Astrocyte (in vitro differentiated cells and primary cell): ENCODE measurements at regions not wholly inside any gene's neighbourhood (a gene's known extent, or its start where the extent isn't known, plus 50 kb on each side); places are given as distances from the start of the nearest gene placed in this dataset.
"Not testable (repeated sequence)": the region's sequence is repeated elsewhere in the genome, so short reads cannot be mapped to it uniquely, and the experiment has no call there.

Source experiments
- DNase-seq: peaks from one replicate; pipeline ENCODE4 v3.0.0-alpha.2; 2010; ENCODE audit warnings: low read depth
- FAIRE-seq: peaks from 2 replicates; lab custom pipeline; 2011; peaks lifted over from hg19 to GRCh38; lab: Jason Lieb, UNC
- H2AFZ ChIP-seq: 2 replicates; pipeline ENCODE4 v1.6.0; 2012; ENCODE audit warnings: low read depth, low read length, inconsistent platforms
- H3K27ac ChIP-seq: 2 replicates; pipeline ENCODE4 v1.5.1; 2011; ENCODE audit warnings: low read depth, low read length, inconsistent platforms
- H3K27me3 ChIP-seq: 2 replicates; pipeline ENCODE4 v1.6.0; 2011; ENCODE audit warnings: low read length, inconsistent platforms; ENCODE audit not compliant: insufficient read depth
- H3K36me3 ChIP-seq: 2 replicates; pipeline ENCODE4 v1.5.1; 2011; ENCODE audit warnings: low read length, inconsistent platforms; ENCODE audit not compliant: insufficient read depth
- H3K4me1 ChIP-seq: 2 replicates; pipeline ENCODE4 v1.5.1; 2011; ENCODE audit warnings: low read length, inconsistent platforms; ENCODE audit not compliant: insufficient read depth
- H3K4me2 ChIP-seq: 2 replicates; pipeline ENCODE4 v1.6.0; 2012; ENCODE audit warnings: low read length, inconsistent platforms
- H3K4me3 ChIP-seq: 2 replicates; pipeline ENCODE4 v1.5.1; 2011; ENCODE audit warnings: low read depth, mild to moderate bottlenecking, low read length, inconsistent platforms; ENCODE audit not compliant: insufficient read depth
- H3K79me2 ChIP-seq: 2 replicates; pipeline ENCODE4 v1.6.0; 2012; ENCODE audit warnings: mild to moderate bottlenecking, low read length, inconsistent platforms; ENCODE audit not compliant: insufficient read depth
- H3K9ac ChIP-seq: 2 replicates; pipeline ENCODE4 v1.6.0; 2012; ENCODE audit warnings: mild to moderate bottlenecking, low read length, inconsistent platforms
- H3K9me3 ChIP-seq: 2 replicates; pipeline ENCODE4 v1.5.1; 2012; ENCODE audit warnings: low read depth, mild to moderate bottlenecking, low read length, inconsistent platforms; ENCODE audit not compliant: insufficient read depth
- H4K20me1 ChIP-seq: 2 replicates; pipeline ENCODE4 v1.6.0; 2012; ENCODE audit warnings: low read length, inconsistent platforms; ENCODE audit not compliant: insufficient read depth
- H3K27ac Mint-ChIP-seq: one replicate; pipeline ENCODE4 v1.8.0; 2021; ENCODE audit warnings: mild to moderate bottlenecking, mixed read lengths; ENCODE audit not compliant: unreplicated experiment
- H3K27me3 Mint-ChIP-seq: one replicate; pipeline ENCODE4 v1.8.0; 2021; ENCODE audit warnings: low read depth, mixed read lengths; ENCODE audit not compliant: unreplicated experiment
- H3K36me3 Mint-ChIP-seq: one replicate; pipeline ENCODE4 v1.8.0; 2021; ENCODE audit warnings: low read depth, mixed read lengths; ENCODE audit not compliant: unreplicated experiment
- H3K4me1 Mint-ChIP-seq: one replicate; pipeline ENCODE4 v1.8.0; 2021; ENCODE audit warnings: low read depth, mixed read lengths; ENCODE audit not compliant: unreplicated experiment
- H3K4me3 Mint-ChIP-seq: one replicate; pipeline ENCODE4 v1.8.0; 2021; ENCODE audit warnings: mild to moderate bottlenecking, moderate library complexity, mixed read lengths; ENCODE audit not compliant: unreplicated experiment
- H3K9me3 Mint-ChIP-seq: one replicate; pipeline ENCODE4 v1.8.0; 2021; ENCODE audit warnings: mild to moderate bottlenecking, mixed read lengths; ENCODE audit not compliant: unreplicated experiment
- EZH2 ChIP-seq: IDR thresholded peaks from 2 replicates; pipeline ENCODE4 v1.6.1; 2012; ENCODE audit warnings: mild to moderate bottlenecking, low read length, inconsistent platforms; ENCODE audit not compliant: insufficient read depth
- TF ChIP-seq, protein P1 (sequence below): IDR thresholded peaks from 2 replicates; pipeline ENCODE4 v1.5.1; 2011; ENCODE audit warnings: low read depth, mild to moderate bottlenecking, inconsistent platforms, low read length, moderate library complexity; ENCODE audit not compliant: insufficient read depth

DNA sequence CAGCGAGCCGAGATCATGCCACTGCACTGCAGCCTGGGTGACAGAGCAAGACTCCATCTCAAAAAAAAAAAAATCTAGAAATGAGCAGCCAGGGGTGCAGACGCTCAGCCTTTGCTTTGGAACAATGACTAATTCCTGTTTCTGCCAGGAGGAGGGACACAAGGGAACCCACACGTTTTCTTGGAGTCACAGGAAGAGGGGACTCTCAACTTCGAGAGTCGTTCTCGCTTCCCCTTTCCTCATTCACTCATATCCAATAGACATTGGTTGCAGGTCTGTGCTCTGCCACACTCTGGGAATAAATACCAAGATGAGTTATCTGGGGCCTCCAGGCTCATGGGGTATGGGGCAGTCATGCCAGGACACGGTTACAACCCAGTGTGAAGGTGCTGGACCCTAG is 91.5 kb upstream of the RREB1 start:
- no peak overlapping the region for H3K4me2 ChIP-seq
- Mint-ChIP-seq H3K27me3 (peaks cover 3% of the 10 kb centered on the region), H3K9me3 (no peaks in the 10 kb centered on the region), H3K36me3 (no peaks in the 10 kb centered on the region), H3K27ac (peak overlapping the region; percentile 43), H3K4me3 (no peak overlapping the region), H3K4me1 (peaks cover 3% of the 10 kb centered on the region)
- H3K79me2 ChIP-seq = no peaks in the 10 kb centered on the region
- H2AFZ ChIP-seq = peak overlapping the region; percentile 26
- no peak for FAIRE-seq
- H3K9ac ChIP-seq = no peak overlapping the region
- no peaks in the 10 kb centered on the region for H3K4me1 ChIP-seq
- DNase-seq = no peak
- TF ChIP-seq, protein P1, sequence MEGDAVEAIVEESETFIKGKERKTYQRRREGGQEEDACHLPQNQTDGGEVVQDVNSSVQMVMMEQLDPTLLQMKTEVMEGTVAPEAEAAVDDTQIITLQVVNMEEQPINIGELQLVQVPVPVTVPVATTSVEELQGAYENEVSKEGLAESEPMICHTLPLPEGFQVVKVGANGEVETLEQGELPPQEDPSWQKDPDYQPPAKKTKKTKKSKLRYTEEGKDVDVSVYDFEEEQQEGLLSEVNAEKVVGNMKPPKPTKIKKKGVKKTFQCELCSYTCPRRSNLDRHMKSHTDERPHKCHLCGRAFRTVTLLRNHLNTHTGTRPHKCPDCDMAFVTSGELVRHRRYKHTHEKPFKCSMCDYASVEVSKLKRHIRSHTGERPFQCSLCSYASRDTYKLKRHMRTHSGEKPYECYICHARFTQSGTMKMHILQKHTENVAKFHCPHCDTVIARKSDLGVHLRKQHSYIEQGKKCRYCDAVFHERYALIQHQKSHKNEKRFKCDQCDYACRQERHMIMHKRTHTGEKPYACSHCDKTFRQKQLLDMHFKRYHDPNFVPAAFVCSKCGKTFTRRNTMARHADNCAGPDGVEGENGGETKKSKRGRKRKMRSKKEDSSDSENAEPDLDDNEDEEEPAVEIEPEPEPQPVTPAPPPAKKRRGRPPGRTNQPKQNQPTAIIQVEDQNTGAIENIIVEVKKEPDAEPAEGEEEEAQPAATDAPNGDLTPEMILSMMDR = no peak
- TF ChIP-seq EZH2 = no peak
- no peaks in the 10 kb centered on the region for H4K20me1 ChIP-seq
- no peaks in the 10 kb centered on the region for H3K36me3 ChIP-seq
- no peak overlapping the region for H3K27ac ChIP-seq
- no peaks in the 10 kb centered on the region for H3K9me3 ChIP-seq
- H3K4me3 ChIP-seq = no peak overlapping the region
- H3K27me3 ChIP-seq = no peaks in the 10 kb centered on the region

DNA sequence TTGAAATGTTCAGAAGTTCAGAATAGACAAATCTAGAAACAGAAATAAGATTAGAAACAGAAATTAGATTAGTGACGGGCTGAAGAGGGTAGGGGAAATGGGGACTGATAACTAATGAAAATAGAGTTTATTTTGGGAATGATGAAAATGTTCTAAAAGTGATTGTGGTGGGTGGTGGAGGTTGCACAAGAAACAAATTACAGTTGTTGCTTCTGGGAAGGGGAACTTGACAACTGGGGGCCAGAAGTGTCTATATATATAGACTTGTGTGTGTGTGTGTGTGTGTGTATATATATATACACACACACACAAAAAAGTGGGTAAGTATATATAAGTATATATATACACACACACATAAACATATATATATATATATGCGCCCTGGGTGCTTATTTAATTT is 86.5 kb upstream of the RREB1 start:
- no peak overlapping the region for H3K4me2 ChIP-seq
- no peak for DNase-seq
- Mint-ChIP-seq H3K36me3 (no peaks in the 10 kb centered on the region), H3K4me1 (no peaks in the 10 kb centered on the region), H3K4me3 (no peak overlapping the region), H3K27me3 (peaks cover 3% of the 10 kb centered on the region), H3K9me3 (peaks cover 2% of the 10 kb centered on the region), H3K27ac (no peak overlapping the region)
- H3K79me2 ChIP-seq = no peaks in the 10 kb centered on the region
- no peak overlapping the region for H3K9ac ChIP-seq
- H3K4me3 ChIP-seq = no peak overlapping the region
- TF ChIP-seq, protein P1 = no peak
- no peak for TF ChIP-seq EZH2
- no peaks in the 10 kb centered on the region for H3K9me3 ChIP-seq
- H3K27me3 ChIP-seq = no peaks in the 10 kb centered on the region
- H3K4me1 ChIP-seq = no peaks in the 10 kb centered on the region
- H4K20me1 ChIP-seq = no peaks in the 10 kb centered on the region
- no peak overlapping the region for H3K27ac ChIP-seq
- no peak for FAIRE-seq
- no peak overlapping the region for H2AFZ ChIP-seq
- H3K36me3 ChIP-seq = no peaks in the 10 kb centered on the region

DNA sequence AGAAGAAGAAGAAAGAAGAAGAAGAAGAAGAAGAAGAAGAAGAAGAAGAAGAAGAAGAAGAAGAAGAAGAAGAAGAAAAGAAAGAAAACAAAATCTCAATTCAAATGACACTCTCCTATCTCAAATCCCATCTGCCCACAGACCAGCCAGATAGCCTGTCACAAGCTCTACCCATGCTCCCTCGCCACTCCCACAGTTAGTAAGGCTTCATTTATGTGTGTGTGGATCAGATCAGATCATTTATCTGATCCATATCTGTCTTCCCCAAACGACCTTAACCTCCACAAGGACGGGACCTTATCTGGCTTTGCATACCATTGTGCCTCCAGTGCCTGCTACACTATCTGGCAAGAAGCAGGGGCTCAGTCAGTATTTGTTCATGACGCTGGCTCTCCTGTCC is 81.9 kb upstream of the RREB1 start:
- no peak overlapping the region for H3K27ac Mint-ChIP-seq
- no peaks in the 10 kb centered on the region for H3K4me1 Mint-ChIP-seq
- no peak for TF ChIP-seq EZH2
- TF ChIP-seq, protein P1 = no peak
- H3K36me3 ChIP-seq = no peaks in the 10 kb centered on the region
- H3K79me2 ChIP-seq = no peaks in the 10 kb centered on the region
- H3K36me3 Mint-ChIP-seq = no peaks in the 10 kb centered on the region
- no peak overlapping the region for H3K27ac ChIP-seq
- no peaks in the 10 kb centered on the region for H4K20me1 ChIP-seq
- H3K27me3 Mint-ChIP-seq = peaks cover 16% of the 10 kb centered on the region
- no peaks in the 10 kb centered on the region for H3K9me3 ChIP-seq
- H3K4me1 ChIP-seq = no peaks in the 10 kb centered on the region
- H3K9me3 Mint-ChIP-seq = peaks cover 6% of the 10 kb centered on the region
- H3K27me3 ChIP-seq = no peaks in the 10 kb centered on the region
- FAIRE-seq (no peak), DNase-seq (no peak)
- H2AFZ ChIP-seq = no peak overlapping the region
- no peak overlapping the region for H3K4me3 Mint-ChIP-seq
- H3K4me3 ChIP-seq = no peak overlapping the region
- H3K9ac ChIP-seq = no peak overlapping the region
- no peak overlapping the region for H3K4me2 ChIP-seq

DNA sequence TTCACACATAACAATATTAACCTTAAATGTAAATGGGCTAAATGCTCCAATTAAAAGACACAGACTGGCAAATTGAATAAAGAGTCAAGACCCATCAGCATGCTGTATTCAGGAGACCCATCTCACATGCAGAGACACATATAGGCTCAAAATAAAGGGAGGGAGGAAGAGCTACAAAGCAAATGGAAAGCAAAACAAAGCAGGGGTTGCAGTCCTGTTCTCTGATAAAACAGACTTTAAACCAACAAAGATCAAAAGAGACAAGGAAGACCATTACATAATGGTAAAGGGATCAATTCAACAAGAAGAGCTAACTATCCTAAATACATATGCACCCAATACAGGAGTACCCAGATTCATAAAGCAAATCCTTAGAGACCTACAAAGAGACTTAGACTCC is 78.8 kb upstream of the RREB1 start:
- H3K4me1 ChIP-seq, H3K4me3 Mint-ChIP-seq, H2AFZ ChIP-seq, H3K9me3 Mint-ChIP-seq, H3K27ac ChIP-seq, FAIRE-seq, H3K9ac ChIP-seq, H4K20me1 ChIP-seq, H3K36me3 ChIP-seq, H3K9me3 ChIP-seq, H3K4me2 ChIP-seq, DNase-seq, H3K27ac Mint-ChIP-seq, H3K36me3 Mint-ChIP-seq, H3K79me2 ChIP-seq, H3K4me1 Mint-ChIP-seq, H3K4me3 ChIP-seq, H3K27me3 ChIP-seq: not testable (repeated sequence)
- peaks cover 16% of the 10 kb centered on the region for H3K27me3 Mint-ChIP-seq
